ENCODE measurements at regions not wholly inside any gene's neighbourhood (a gene's known extent, or its start where the extent isn't known, plus 50 kb on each side); places are given as distances from the start of the nearest gene placed in this dataset.
A peak's percentile ranks its signal among the peaks of the same experiment; 100 is the strongest.

GRCh38 chr4:29565256-29565655, 1154.9 kb upstream of the PCDH7 start:
- Mint-ChIP-seq H3K27me3 (ENCODE audit: insufficient read depth) (no peaks in the 10 kb centered on the region), H3K9me3 (0 out of 2 replicates have a peak, but pooled peaks cover 4% of the 10 kb centered on the region), H3K4me3 (peak overlapping the region; percentile 77; the same call in 1 of the 2 replicates), H3K27ac (no peak overlapping the region), H3K36me3 (ENCODE audit: low read depth) (no peaks in the 10 kb centered on the region; the same call in 1 of the 2 replicates), H3K4me1 (ENCODE audit: low read depth) (peaks cover 9% of the 10 kb centered on the region; the same call in 1 of the 2 replicates)
- TF ChIP-seq, protein P1, sequence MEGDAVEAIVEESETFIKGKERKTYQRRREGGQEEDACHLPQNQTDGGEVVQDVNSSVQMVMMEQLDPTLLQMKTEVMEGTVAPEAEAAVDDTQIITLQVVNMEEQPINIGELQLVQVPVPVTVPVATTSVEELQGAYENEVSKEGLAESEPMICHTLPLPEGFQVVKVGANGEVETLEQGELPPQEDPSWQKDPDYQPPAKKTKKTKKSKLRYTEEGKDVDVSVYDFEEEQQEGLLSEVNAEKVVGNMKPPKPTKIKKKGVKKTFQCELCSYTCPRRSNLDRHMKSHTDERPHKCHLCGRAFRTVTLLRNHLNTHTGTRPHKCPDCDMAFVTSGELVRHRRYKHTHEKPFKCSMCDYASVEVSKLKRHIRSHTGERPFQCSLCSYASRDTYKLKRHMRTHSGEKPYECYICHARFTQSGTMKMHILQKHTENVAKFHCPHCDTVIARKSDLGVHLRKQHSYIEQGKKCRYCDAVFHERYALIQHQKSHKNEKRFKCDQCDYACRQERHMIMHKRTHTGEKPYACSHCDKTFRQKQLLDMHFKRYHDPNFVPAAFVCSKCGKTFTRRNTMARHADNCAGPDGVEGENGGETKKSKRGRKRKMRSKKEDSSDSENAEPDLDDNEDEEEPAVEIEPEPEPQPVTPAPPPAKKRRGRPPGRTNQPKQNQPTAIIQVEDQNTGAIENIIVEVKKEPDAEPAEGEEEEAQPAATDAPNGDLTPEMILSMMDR (IDR thresholded peaks at IDR 0.05): no peak
- no peak for DNase-seq

GRCh38 chr4:29566371-29566770, 1153.8 kb upstream of the PCDH7 start:
- H3K9me3 Mint-ChIP-seq: 0 out of 2 replicates have a peak, but pooled peaks cover 4% of the 10 kb centered on the region
- TF ChIP-seq, protein P1 (IDR thresholded peaks at IDR 0.05): no peak
- no peak overlapping the region for H3K27ac Mint-ChIP-seq
- peaks cover 9% of the 10 kb centered on the region; the same call in 1 of the 2 replicates for H3K4me1 Mint-ChIP-seq (ENCODE audit: low read depth)
- DNase-seq: no peak
- no peaks in the 10 kb centered on the region; the same call in 1 of the 2 replicates for H3K36me3 Mint-ChIP-seq (ENCODE audit: low read depth)
- no peaks in the 10 kb centered on the region for H3K27me3 Mint-ChIP-seq (ENCODE audit: insufficient read depth)
- no peak overlapping the region for H3K4me3 Mint-ChIP-seq

GRCh38 chr4:29571322-29571721, 1148.8 kb upstream of the PCDH7 start:
- TF ChIP-seq, protein P1 (IDR thresholded peaks at IDR 0.05): no peak
- no peaks in the 10 kb centered on the region for H3K9me3 Mint-ChIP-seq
- no peak overlapping the region for H3K4me3 Mint-ChIP-seq
- no peak for DNase-seq
- H3K4me1 Mint-ChIP-seq (ENCODE audit: low read depth): no peaks in the 10 kb centered on the region; the same call in 1 of the 2 replicates
- no peak overlapping the region for H3K27ac Mint-ChIP-seq
- H3K36me3 Mint-ChIP-seq (ENCODE audit: low read depth): no peaks in the 10 kb centered on the region
- no peaks in the 10 kb centered on the region for H3K27me3 Mint-ChIP-seq (ENCODE audit: insufficient read depth)

DNA sequence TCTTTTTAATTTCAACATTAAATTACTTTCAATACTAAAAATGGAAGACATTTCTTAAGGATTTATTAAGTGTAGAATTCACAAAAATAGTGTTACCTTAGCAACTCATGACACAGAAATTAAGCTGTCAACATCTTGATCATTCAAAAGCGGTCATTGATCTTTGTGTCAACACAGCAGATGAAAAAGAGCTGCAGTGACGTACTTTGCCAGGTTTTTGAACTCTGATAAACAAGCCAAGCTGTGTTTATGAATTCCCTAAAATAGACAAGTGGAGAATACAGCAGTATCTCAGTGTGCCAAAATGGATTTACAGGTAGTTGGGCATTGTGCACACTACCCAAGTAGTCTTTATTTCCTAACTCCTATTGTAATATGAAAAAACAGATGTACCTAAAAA, 1141.8 kb upstream of the PCDH7 start:
- TF ChIP-seq, protein P1 (IDR thresholded peaks at IDR 0.05): no peak
- Mint-ChIP-seq H3K36me3 (ENCODE audit: low read depth) (0 out of 2 replicates have a peak, but pooled peaks cover 4% of the 10 kb centered on the region), H3K27ac (no peak overlapping the region), H3K9me3 (no peaks in the 10 kb centered on the region), H3K4me3 (no peak overlapping the region), H3K27me3 (ENCODE audit: insufficient read depth) (no peaks in the 10 kb centered on the region; the same call in 1 of the 2 replicates), H3K4me1 (ENCODE audit: low read depth) (no peaks in the 10 kb centered on the region)
- DNase-seq: no peak

DNA sequence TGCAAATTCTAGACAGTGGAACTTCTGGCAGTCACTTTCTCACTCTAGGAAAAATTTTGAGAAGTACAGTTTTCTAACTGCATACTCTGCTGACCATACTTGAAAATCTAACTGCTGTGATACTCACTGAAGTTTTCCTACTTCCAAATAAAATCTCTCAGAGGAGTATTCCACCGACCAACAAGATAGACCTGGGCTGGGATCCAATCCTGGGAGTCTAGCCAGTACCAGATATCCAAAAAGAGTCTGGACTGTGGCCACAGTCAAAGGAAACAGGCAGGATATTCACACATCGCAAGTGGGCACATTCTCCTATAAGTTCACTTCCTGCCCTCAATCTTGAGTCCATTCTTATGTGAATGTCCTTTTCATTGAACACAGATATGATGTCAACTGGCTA, 1138.7 kb upstream of the PCDH7 start:
- Mint-ChIP-seq H3K27me3 (ENCODE audit: insufficient read depth) (no peaks in the 10 kb centered on the region; the same call in 1 of the 2 replicates), H3K36me3 (ENCODE audit: low read depth) (0 out of 2 replicates have a peak, but pooled peaks cover 4% of the 10 kb centered on the region), H3K9me3 (no peaks in the 10 kb centered on the region), H3K4me1 (ENCODE audit: low read depth) (no peaks in the 10 kb centered on the region), H3K4me3 (no peak overlapping the region), H3K27ac (no peak overlapping the region)
- no peak for DNase-seq
- TF ChIP-seq, protein P1 (IDR thresholded peaks at IDR 0.05): no peak

Measured in HFFc6 (cell line).